ENCODE measurements at regions not wholly inside any gene's neighbourhood (a gene's known extent, or its start where the extent isn't known, plus 50 kb on each side); places are given as distances from the start of the nearest gene placed in this dataset.

- no peak for DNase-seq (ENCODE audit: low read depth in 3 of 3)
Observed at GRCh38 chr6:2503816-2504494, 246.8 kb downstream of the MYLK4 start.

- DNase-seq (ENCODE audit: low read depth in 3 of 3): no peak
Observed at GRCh38 chr6:2502998-2503674, 247.6 kb downstream of the MYLK4 start.

GRCh38 chr6:2502096-2502997, 248.4 kb downstream of the MYLK4 start:
- no peak for DNase-seq (ENCODE audit: low read depth in 3 of 3)

- no peak for DNase-seq (ENCODE audit: low read depth in 3 of 3)
Observed at GRCh38 chr6:2497922-2498623, 252.6 kb downstream of the MYLK4 start.

GRCh38 chr6:2496291-2496690, 250.9 kb upstream of the GMDS start:
- DNase-seq (ENCODE audit: low read depth in 3 of 3): no peak

GRCh38 chr6:2492686-2493523, 247.5 kb upstream of the GMDS start:
- no peak for DNase-seq (ENCODE audit: low read depth in 3 of 3)

GRCh38 chr6:2491137-2491536, 245.7 kb upstream of the GMDS start:
- DNase-seq (ENCODE audit: low read depth in 3 of 3): no peak

- no peak for DNase-seq (ENCODE audit: low read depth in 3 of 3)
Observed at GRCh38 chr6:2488578-2488977, 243.2 kb upstream of the GMDS start.

GRCh38 chr6:2485116-2485515, 239.7 kb upstream of the GMDS start:
- no peak for DNase-seq (ENCODE audit: low read depth in 3 of 3)

- DNase-seq (ENCODE audit: low read depth in 3 of 3): no peak
Observed at GRCh38 chr6:2482773-2483172, 237.4 kb upstream of the GMDS start.

GRCh38 chr6:2481307-2481706, 235.9 kb upstream of the GMDS start:
- DNase-seq (ENCODE audit: low read depth in 3 of 3): no peak

GRCh38 chr6:2480267-2480966, 235.0 kb upstream of the GMDS start:
- no peak for DNase-seq (ENCODE audit: low read depth in 3 of 3)

GRCh38 chr6:2478200-2478599, 232.8 kb upstream of the GMDS start:
- DNase-seq (ENCODE audit: low read depth in 3 of 3): no peak

- no peak for DNase-seq (ENCODE audit: low read depth in 3 of 3)
Observed at GRCh38 chr6:2477666-2478065, 232.3 kb upstream of the GMDS start.

GRCh38 chr6:2477250-2477649, 231.8 kb upstream of the GMDS start:
- DNase-seq (ENCODE audit: low read depth in 3 of 3): no peak

GRCh38 chr6:2476376-2476775, 231.0 kb upstream of the GMDS start:
- no peak for DNase-seq (ENCODE audit: low read depth in 3 of 3)

GRCh38 chr6:2471472-2471871, 226.1 kb upstream of the GMDS start:
- DNase-seq (ENCODE audit: low read depth in 3 of 3): no peak

GRCh38 chr6:2469428-2469827, 224.0 kb upstream of the GMDS start:
- no peak for DNase-seq (ENCODE audit: low read depth in 3 of 3)

- DNase-seq (ENCODE audit: low read depth in 3 of 3): no peak
Observed at GRCh38 chr6:2468601-2468955, 223.2 kb upstream of the GMDS start.

- no peak for DNase-seq (ENCODE audit: low read depth in 3 of 3)
Observed at GRCh38 chr6:2467929-2468600, 222.7 kb upstream of the GMDS start.
